AG10803 (cell line): ENCODE measurements at regions not wholly inside any gene's neighbourhood (a gene's known extent, or its start where the extent isn't known, plus 50 kb on each side); places are given as distances from the start of the nearest gene placed in this dataset.

Source experiments
- DNase-seq: peaks from one replicate; pipeline ENCODE4 v3.0.0; 2010; ENCODE audit warnings: low read depth
- H3K4me3 ChIP-seq: 2 replicates; pipeline ENCODE4 v1.5.1; 2011; ENCODE audit warnings: mild to moderate bottlenecking, low read length, control low read depth
- CTCF ChIP-seq: conservative IDR thresholded peaks from 2 replicates; pipeline ENCODE4 v1.5.1; 2011; ENCODE audit warnings: mild to moderate bottlenecking, low read length, control low read depth, inconsistent platforms

- DNase-seq, result no peak
- no peak for TF ChIP-seq CTCF
- H3K4me3 ChIP-seq, result no peak overlapping the region
Observed at GRCh38 chr12:67921286-67921685, 68.0 kb upstream of the IFNG-AS1 start.

DNA sequence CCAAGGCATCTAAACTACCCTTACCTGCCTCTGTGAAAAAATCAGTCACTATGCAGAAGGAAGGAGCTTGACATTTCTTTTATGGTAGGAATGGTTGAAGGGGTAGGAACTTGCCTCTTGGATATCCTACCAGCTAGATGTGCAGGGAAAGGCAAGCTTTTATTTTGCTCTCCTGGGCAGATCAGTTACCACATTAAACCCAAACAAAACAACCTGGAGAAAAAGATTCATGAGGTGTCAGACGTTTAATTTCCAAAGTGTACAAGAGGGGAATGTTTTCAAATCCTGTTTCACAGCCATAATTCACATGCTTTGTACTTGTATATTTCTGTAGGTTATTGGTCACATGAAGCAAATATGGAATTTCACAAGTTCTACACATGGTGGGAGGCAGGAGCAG is 67.0 kb upstream of the IFNG-AS1 start:
- TF ChIP-seq CTCF, result no peak
- no peak overlapping the region for H3K4me3 ChIP-seq
- DNase-seq, result no peak

GRCh38 chr12:67925077-67925476 is 64.2 kb upstream of the IFNG-AS1 start:
- no peak for TF ChIP-seq CTCF
- H3K4me3 ChIP-seq, result no peak overlapping the region
- DNase-seq, result peak; percentile 17

DNA sequence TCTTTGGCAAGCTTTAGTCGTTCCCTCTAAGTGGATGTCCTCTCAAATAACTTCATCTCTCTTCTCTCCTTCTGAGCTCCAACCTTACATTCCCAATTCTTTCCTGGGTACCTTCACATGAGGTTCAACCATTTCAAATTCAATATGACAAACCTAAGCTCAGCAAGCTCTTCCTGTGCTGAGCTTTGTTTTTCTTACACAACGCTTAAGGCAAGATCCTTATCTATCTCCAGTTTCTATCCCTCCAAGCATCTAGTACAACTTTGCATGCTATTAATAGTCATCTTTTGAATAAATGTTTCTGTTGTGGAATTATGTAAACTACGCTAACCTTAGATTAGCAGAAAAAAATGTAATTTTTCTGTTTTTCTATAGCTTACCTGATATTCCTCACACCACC is 63.7 kb upstream of the IFNG-AS1 start:
- no peak overlapping the region for H3K4me3 ChIP-seq
- no peak for DNase-seq
- TF ChIP-seq CTCF, result no peak

- no peak for DNase-seq
- TF ChIP-seq CTCF, result no peak
- H3K4me3 ChIP-seq, result no peak overlapping the region
Observed at GRCh38 chr12:67926063-67926462, 63.2 kb upstream of the IFNG-AS1 start.

DNA sequence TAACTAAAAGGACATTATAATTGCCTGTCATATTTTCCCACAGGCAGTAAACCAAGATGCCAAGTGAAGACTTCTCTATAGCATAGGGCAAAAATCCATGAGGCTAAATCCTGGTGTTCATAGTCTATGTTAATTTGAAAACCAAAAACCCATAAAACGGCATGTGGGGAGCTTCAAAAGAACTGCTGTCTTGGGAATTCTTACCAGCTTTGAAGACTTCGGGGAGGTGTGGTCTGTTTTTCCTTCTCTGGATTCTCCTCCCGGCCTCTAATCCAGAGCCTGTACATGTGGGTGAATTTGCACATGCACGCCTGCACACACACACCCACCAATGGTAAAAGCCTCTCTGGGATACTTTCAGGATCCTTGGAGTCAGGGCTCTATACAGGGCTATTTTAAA is 61.9 kb upstream of the IFNG-AS1 start:
- H3K4me3 ChIP-seq, result no peak overlapping the region
- no peak for DNase-seq
- TF ChIP-seq CTCF, result no peak

- TF ChIP-seq CTCF, result no peak
- DNase-seq, result no peak
- H3K4me3 ChIP-seq, result no peak overlapping the region
Observed at GRCh38 chr12:67927815-67928214, 61.4 kb upstream of the IFNG-AS1 start.
